Omental fat pad (tissue), 3 donors: ENCODE measurements at regions not wholly inside any gene's neighbourhood (a gene's known extent, or its start where the extent isn't known, plus 50 kb on each side); places are given as distances from the start of the nearest gene placed in this dataset.

Source experiments
- ATAC-seq: fragments of 150-250 bp; one replicate; pipeline ENCODE4 v1.9.1; 2016; ENCODE audit warnings: mild to moderate bottlenecking, moderate library complexity; ENCODE audit not compliant: low FRiP score
- DNase-seq: peaks from one replicate; pipeline ENCODE4 v3.0.0-alpha.2; 2019; ENCODE audit warnings: low spot score
- TF ChIP-seq, protein P1 (sequence below), 3 donors: fragments of 450-650 bp; IDR thresholded peaks; one replicate each; pipeline ENCODE4 v1.5.1; 2016 to 2017; ENCODE audit warnings: antibody characterized with exemption in 3 of 3, mild to moderate bottlenecking in 3 of 3, moderate library complexity in 2 of 3

DNA sequence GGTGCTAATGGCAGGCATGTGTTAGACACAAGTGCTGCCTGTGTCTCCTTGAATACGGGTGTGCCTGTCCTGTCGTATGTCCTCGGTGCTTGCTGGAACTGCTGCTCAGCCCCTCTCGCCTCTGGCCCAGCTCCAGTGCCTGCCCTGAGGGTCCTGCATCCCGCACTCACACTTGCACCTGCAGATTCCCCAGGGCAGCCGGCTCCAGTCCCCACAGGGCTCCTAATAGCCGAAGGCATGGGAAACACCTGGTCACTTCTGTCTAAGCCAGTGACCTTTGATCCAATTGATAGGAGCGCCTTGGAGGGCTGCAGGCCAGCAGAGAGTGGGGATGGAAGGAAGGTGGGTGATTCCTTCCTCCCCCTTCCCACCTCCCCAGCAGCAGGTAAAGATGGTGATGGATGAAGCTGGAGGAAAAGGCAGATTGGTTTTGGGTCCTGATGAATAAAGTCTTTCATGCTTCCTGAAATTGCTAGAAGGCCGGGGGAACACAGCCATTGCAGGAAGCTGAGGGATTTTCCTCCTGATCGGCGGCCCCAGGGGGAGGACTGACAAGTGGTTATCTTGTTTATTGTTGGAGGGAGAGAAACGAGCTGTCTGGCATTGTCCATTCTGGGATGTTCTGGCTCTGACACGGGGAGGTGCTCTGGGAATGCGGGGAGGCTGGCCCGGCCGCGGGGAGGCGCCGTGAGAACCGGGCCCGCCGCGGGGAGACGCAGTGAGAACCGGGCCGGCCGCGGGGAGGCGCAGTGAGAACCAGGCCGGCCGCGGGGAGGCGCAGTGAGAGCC lies 110.9 kb upstream of the B3GAT1 start:
- DNase-seq (no peak), ATAC-seq (no peak)
- TF ChIP-seq, protein P1, sequence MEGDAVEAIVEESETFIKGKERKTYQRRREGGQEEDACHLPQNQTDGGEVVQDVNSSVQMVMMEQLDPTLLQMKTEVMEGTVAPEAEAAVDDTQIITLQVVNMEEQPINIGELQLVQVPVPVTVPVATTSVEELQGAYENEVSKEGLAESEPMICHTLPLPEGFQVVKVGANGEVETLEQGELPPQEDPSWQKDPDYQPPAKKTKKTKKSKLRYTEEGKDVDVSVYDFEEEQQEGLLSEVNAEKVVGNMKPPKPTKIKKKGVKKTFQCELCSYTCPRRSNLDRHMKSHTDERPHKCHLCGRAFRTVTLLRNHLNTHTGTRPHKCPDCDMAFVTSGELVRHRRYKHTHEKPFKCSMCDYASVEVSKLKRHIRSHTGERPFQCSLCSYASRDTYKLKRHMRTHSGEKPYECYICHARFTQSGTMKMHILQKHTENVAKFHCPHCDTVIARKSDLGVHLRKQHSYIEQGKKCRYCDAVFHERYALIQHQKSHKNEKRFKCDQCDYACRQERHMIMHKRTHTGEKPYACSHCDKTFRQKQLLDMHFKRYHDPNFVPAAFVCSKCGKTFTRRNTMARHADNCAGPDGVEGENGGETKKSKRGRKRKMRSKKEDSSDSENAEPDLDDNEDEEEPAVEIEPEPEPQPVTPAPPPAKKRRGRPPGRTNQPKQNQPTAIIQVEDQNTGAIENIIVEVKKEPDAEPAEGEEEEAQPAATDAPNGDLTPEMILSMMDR (IDR thresholded peaks at IDR 0.05) = no peak

DNA sequence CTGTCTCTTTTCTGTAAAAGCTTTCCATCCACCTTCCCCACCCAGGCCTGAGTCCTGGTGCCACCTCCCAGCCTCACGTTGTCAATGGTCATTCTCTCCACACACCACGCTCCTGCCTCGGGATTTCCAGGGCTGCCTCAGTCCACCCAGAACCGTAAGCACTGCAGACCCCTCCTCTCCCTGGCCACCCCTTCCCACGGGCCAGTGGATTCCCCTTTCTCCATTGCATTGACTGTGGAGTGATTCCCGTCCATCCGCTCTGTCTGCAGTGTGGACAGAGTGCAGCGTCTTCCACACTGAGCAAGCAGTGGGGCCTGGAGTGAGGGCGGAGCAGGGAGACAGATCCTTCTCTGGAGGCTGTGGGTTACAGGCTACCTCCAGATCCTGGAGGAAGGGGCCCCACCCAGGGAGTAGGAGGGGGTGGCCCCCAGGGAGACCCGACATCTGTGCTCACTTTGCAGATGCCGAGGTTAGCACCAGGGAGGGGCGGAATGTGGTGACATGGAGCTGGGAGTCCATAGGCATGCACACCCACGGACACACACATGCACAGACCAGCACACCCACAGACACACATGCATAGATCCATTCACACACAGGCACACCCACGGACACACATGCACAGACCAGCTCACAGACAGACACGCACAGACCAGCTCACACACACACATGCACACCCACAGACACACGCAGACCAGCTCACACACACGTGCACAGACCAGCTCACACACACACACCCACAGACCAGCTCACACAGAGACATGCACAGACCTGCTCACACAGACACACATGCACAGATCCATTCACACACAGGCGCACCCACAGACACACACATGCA lies 109.6 kb upstream of the B3GAT1 start:
- DNase-seq = no peak
- no peak for ATAC-seq
- TF ChIP-seq, protein P1 (IDR thresholded peaks at IDR 0.05) = no peak

DNA sequence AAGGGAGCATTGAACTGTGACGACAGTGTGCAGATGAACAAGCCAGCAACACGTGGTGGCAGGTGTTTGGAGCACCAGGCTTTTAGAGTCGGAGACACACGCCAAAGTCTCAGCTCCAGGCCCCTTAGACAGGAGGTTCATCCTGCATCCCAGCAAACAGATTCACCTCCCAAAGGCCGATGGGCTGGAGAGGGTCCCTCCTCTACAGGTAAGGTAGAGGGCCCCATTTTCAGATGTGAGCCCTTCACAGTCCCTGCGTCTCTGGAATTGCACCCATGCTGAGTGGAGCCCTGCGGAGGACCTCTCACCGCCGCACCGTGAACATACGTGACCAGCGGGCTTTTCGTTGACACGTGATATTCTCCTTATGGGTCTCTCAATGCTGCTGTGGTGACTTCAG lies 109.0 kb upstream of the B3GAT1 start:
- ATAC-seq = no peak
- no peak for DNase-seq
- TF ChIP-seq, protein P1 (IDR thresholded peaks at IDR 0.05) = no peak

DNA sequence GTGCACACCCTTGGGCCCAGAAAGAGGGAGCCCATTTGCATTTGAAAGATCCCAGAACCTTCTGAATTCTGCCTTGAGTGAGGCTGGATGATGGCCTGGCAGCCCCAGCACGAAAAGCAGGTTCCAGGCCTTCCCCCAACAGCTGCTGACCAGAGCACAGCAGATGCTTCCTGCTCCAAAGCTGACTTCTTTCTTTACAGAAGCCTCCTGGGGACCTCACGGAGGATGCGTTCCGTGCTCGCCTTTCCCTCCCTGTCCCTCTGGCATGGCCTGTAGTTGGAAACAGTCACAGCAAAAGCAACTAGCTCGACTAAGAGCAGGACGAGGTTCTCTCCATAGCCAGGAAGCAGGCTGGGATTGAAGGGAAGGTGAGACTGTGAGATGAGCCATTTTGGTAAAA lies 107.7 kb upstream of the B3GAT1 start:
- DNase-seq (no peak), ATAC-seq (no peak)
- TF ChIP-seq, protein P1 (IDR thresholded peaks at IDR 0.05) = no peak

DNA sequence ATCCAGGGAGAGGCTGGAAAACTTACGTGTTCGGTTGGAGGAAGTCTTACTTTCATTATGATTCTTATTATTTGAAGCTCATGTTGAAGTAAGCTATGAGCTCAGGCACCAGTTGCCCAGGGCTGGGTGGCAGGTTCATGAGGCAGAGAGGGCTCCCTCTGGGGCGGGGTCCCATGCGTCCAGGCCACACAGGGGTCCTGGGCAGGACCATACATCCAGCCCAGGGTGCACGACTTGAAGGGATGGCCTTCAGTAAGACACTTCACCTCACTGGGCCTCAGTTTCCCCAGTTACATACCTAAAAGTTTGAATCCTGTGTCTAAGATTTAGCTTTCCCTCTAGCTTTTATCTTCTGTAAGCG lies 107.3 kb upstream of the B3GAT1 start:
- TF ChIP-seq, protein P1 (IDR thresholded peaks at IDR 0.05) = no peak
- DNase-seq (no peak), ATAC-seq (no peak)

DNA sequence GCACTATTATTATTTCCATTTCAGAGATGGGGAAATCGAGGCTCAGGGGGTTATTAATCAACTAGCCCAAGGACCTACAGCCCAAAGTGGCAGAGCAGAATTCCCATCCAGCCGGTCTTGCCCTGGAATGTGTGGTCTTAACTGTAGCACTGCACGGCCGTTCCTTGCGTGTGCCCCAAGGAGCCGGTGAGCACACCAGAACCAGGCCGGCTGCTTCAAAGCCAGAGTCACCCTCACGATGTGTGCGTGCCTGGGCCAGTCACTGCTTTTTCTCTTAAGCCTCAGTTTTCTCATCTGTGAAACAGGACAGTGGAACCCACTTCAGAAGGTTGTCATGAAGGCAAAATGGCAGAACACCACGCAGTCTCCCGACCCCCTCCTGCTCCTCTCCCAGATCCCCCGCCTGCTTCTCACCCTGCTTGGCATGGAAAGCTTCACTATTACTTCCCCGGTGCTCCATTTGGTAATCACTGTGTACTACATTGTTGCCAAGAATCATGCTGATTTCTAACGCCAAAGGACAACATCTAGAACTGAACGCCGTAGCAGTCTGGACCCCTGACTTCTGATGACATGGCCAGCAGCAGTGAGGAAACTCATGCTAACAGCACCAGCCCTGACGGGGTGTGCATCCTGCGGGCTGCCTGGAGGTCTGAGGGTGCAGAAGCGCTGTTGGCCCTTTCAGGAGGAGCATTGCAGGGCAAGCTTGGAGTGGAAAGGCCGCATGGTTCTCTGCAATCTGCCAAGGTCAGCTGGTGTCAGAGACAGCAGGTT lies 106.8 kb upstream of the B3GAT1 start:
- TF ChIP-seq, protein P1 (IDR thresholded peaks at IDR 0.05) = no peak
- ATAC-seq (no peak), DNase-seq (no peak)
